Tibial nerve (tissue), 4 donors: ENCODE measurements at regions not wholly inside any gene's neighbourhood (a gene's known extent, or its start where the extent isn't known, plus 50 kb on each side); places are given as distances from the start of the nearest gene placed in this dataset.
"Not testable (repeated sequence)": the region's sequence is repeated elsewhere in the genome, so short reads cannot be mapped to it uniquely, and the experiment has no call there.

ENCODE experiments used
- DNase-seq, 2 donors: peaks; one replicate each; pipeline ENCODE4 v3.0.0-alpha.2; 2019; ENCODE audit warnings: low spot score in 2 of 2
- H3K27ac ChIP-seq, 4 donors: fragments of 200-600 bp; sonication (generic) in 3 of 4; one replicate each; pipeline ENCODE4 v1.5.1; 2017 to 2019; ENCODE audit warnings: mild to moderate bottlenecking in 1 of 4
- H3K27me3 ChIP-seq, 2 donors: fragments of 200-600 bp; sonication (generic) in 1 of 2; one replicate each; pipeline versions ENCODE4 v1.5.1 to v1.6.0; 2017 to 2019
- H3K36me3 ChIP-seq, 3 donors: fragments of 200-600 bp; sonication (generic); one replicate each; pipeline ENCODE4 v1.5.1; 2018 to 2019
- H3K4me1 ChIP-seq, 4 donors: fragments of 200-600 bp; sonication (generic) in 3 of 4; one replicate each; pipeline ENCODE4 v1.5.1; 2017 to 2019
- H3K4me3 ChIP-seq, 4 donors: fragments of 200-600 bp; sonication (generic) in 3 of 4; one replicate each; pipeline ENCODE4 v1.5.1; 2017 to 2019; ENCODE audit warnings: mild to moderate bottlenecking in 1 of 4, moderate library complexity in 1 of 4
- H3K9me3 ChIP-seq, 4 donors: fragments of 200-600 bp; sonication (generic) in 3 of 4; one replicate each; pipeline ENCODE4 v1.5.1; 2017 to 2019
- CTCF ChIP-seq, 5 experiments: fragments of 200-600 bp in 3 of 5; fragments of 450-650 bp in 2 of 5; sonication (generic) in 3 of 5; IDR thresholded peaks; one replicate each; pipeline ENCODE4 v1.5.1; 2016 to 2019; ENCODE audit warnings: antibody characterized with exemption in 5 of 5, mild to moderate bottlenecking in 3 of 5, moderate library complexity in 2 of 5
- EP300 ChIP-seq, 2 donors: sonication (generic); formaldehyde crosslinking; IDR thresholded peaks; one replicate each; pipeline ENCODE4 v1.6.1; 2017; ENCODE audit warnings: antibody characterized with exemption in 2 of 2, mild to moderate bottlenecking in 1 of 2
- POLR2A ChIP-seq, 2 donors: fragments of 450-650 bp; IDR thresholded peaks; one replicate each; pipeline ENCODE4 v1.6.1; 2017; ENCODE audit warnings: antibody characterized with exemption in 2 of 2, mild to moderate bottlenecking in 2 of 2, moderate library complexity in 2 of 2
- WGBS, 2 donors: methylation state at CpG; one replicate each; pipeline ENCODE4 v1.1.5; 2018; 5-methylcytosine and 5-hydroxymethylcytosine counted together

GRCh38 chr7:97234494-97234893 lies 117.0 kb downstream of the SDHAF3 start:
- not testable (repeated sequence) for H3K4me3 ChIP-seq

GRCh38 chr7:97246317-97246716 lies 128.8 kb downstream of the SDHAF3 start:
- no peak overlapping the region for H3K27ac ChIP-seq
- H3K4me1 ChIP-seq = no peaks in the 10 kb centered on the region
- no peaks in the 10 kb centered on the region for H3K36me3 ChIP-seq
- H3K27me3 ChIP-seq = no peaks in the 10 kb centered on the region
- H3K9me3 ChIP-seq = peaks cover 0 to 35% (median 0%) of the 10 kb centered on the region in 4 donors
- 78 to 84% methylated on average over 2 of the region's 2 CpGs for WGBS, 2 donors
- DNase-seq = no peak
- no peak overlapping the region for H3K4me3 ChIP-seq
- no peak for TF ChIP-seq POLR2A (IDR thresholded peaks at IDR 0.05)
- TF ChIP-seq EP300 (IDR thresholded peaks at IDR 0.05) = no peak
- no peak for TF ChIP-seq CTCF (IDR thresholded peaks at IDR 0.05)

More at GRCh38 chr7:97234494-97234893, 117.0 kb downstream of the SDHAF3 start:
- not testable (repeated sequence) for H3K4me1 ChIP-seq, H3K27ac ChIP-seq, DNase-seq, H3K27me3 ChIP-seq, H3K36me3 ChIP-seq
- peaks cover 0 to 69% (median 0%) of the 10 kb centered on the region in 4 donors for H3K9me3 ChIP-seq
- WGBS, 2 donors = 81 to 86% methylated on average over 7 of the region's 7 CpGs

GRCh38 chr7:97258187-97258586 lies 140.7 kb downstream of the SDHAF3 start:
- not testable (repeated sequence) for H3K27ac ChIP-seq, H3K27me3 ChIP-seq, H3K36me3 ChIP-seq, H3K4me1 ChIP-seq, DNase-seq, H3K4me3 ChIP-seq, H3K9me3 ChIP-seq
- 88 to 90% methylated on average over 1 of the region's 3 CpGs for WGBS, 2 donors

GRCh38 chr7:97269741-97270140 lies 152.2 kb downstream of the SDHAF3 start:
- TF ChIP-seq EP300 (IDR thresholded peaks at IDR 0.05) (peak in 1 of 2 donors; percentile 81), POLR2A (IDR thresholded peaks at IDR 0.05) (no peak), CTCF (IDR thresholded peaks at IDR 0.05) (no peak)
- H3K4me3 ChIP-seq = no peak overlapping the region
- no peaks in the 10 kb centered on the region for H3K27me3 ChIP-seq
- H3K9me3 ChIP-seq = no peaks in the 10 kb centered on the region
- H3K4me1 ChIP-seq = peaks cover 0 to 3% (median 0%) of the 10 kb centered on the region in 4 donors
- DNase-seq = peak in 1 of 2 donors; percentile 41
- peak overlapping the region in 2 of 4 donors; percentile 59 to 82 for H3K27ac ChIP-seq
- no peaks in the 10 kb centered on the region for H3K36me3 ChIP-seq

- TF ChIP-seq EP300 (IDR thresholded peaks at IDR 0.05) = no peak
- TF ChIP-seq POLR2A (IDR thresholded peaks at IDR 0.05) = no peak
- TF ChIP-seq CTCF (IDR thresholded peaks at IDR 0.05) = no peak
- DNase-seq = no peak
- no peaks in the 10 kb centered on the region for H3K27me3 ChIP-seq
- 43 to 51% methylated on average over 1 of the region's 1 CpG for WGBS, 2 donors
- H3K9me3 ChIP-seq = no peaks in the 10 kb centered on the region
- peaks cover 0 to 3% (median 0%) of the 10 kb centered on the region in 4 donors for H3K4me1 ChIP-seq
- peak overlapping the region in 3 of 4 donors; percentile 35 to 84 (median 82) for H3K27ac ChIP-seq
- no peak overlapping the region for H3K4me3 ChIP-seq
- H3K36me3 ChIP-seq = no peaks in the 10 kb centered on the region
Measured at GRCh38 chr7:97270280-97270679, 152.8 kb downstream of the SDHAF3 start.

- TF ChIP-seq EP300 (IDR thresholded peaks at IDR 0.05) (no peak), CTCF (IDR thresholded peaks at IDR 0.05) (no peak), POLR2A (IDR thresholded peaks at IDR 0.05) (no peak)
- 78 to 79% methylated on average over 4 of the region's 4 CpGs for WGBS, 2 donors
- Histone ChIP-seq H3K27me3 (no peaks in the 10 kb centered on the region), H3K4me1 (peaks cover 0 to 3% (median 0%) of the 10 kb centered on the region in 4 donors), H3K9me3 (no peaks in the 10 kb centered on the region), H3K36me3 (no peaks in the 10 kb centered on the region), H3K4me3 (no peak overlapping the region), H3K27ac (peak overlapping the region in 3 of 4 donors; percentile 37 to 84 (median 82))
- no peak for DNase-seq
Measured at GRCh38 chr7:97271619-97272018, 154.1 kb downstream of the SDHAF3 start.
